Endothelial cell of umbilical vein (primary cell): ENCODE measurements at regions not wholly inside any gene's neighbourhood (a gene's known extent, or its start where the extent isn't known, plus 50 kb on each side); places are given as distances from the start of the nearest gene placed in this dataset.

Experiments
- BruUV-seq: library from RNA; stranded (reverse); fragments of 400-500 nt; replicated peaks from 2 replicates; lab custom pipeline; 2021; lab: Mats Ljungman, UMichigan
- CTCF ChIA-PET: fragments of 300-600, 350-600 bp; sonication (Branson Sonifier 250); formaldehyde crosslinking; loops from one replicate; lab custom pipeline; 2021; ENCODE audit warnings: antibody characterized with exemption, inconsistent platforms; lab: Charles Lee
- POLR2A ChIA-PET: fragments of 300-600, 350-600 bp; sonication (Branson Sonifier 250); formaldehyde crosslinking; loops from one replicate; lab custom pipeline; 2021; ENCODE audit warnings: antibody characterized with exemption, inconsistent platforms; lab: Charles Lee
- DNase-seq: peaks from one replicate; pipeline ENCODE4 v3.0.0-alpha.2; 2011; ENCODE audit warnings: low read depth, low spot score
- FAIRE-seq: peaks from 2 replicates; lab custom pipeline; 2011; peaks lifted over from hg19 to GRCh38; lab: Jason Lieb, UNC
- H2AFZ ChIP-seq: 2 replicates; pipeline ENCODE4 v1.6.0; 2012; ENCODE audit warnings: low read depth, low read length, control low read depth, inconsistent platforms
- H3K27ac ChIP-seq: 2 replicates; pipeline ENCODE4 v1.5.1; 2011; ENCODE audit warnings: low read depth, mild to moderate bottlenecking, control low read depth, low read length, moderate library complexity; ENCODE audit not compliant: insufficient read depth
- H3K27me3 ChIP-seq, 2 experiments: 2 replicates each; pipeline versions ENCODE4 v1.6.0 to v1.6.1; 2011; ENCODE audit warnings: low read length in 2 of 2, mixed read lengths in 1 of 2; ENCODE audit not compliant: control insufficient read depth in 2 of 2, insufficient read depth in 2 of 2
- H3K36me3 ChIP-seq, 2 experiments: 2 replicates in 1 of 2; 3 replicates in 1 of 2; pipeline ENCODE4 v1.5.1; 2011; ENCODE audit warnings: low read length in 2 of 2, mild to moderate bottlenecking in 1 of 2, moderate library complexity in 1 of 2; ENCODE audit not compliant: control insufficient read depth in 2 of 2, insufficient read depth in 2 of 2; ENCODE audit errors: extremely low read depth in 1 of 2
- H3K4me1 ChIP-seq: 3 replicates; pipeline ENCODE4 v1.5.1; 2011; ENCODE audit warnings: mild to moderate bottlenecking, low read length; ENCODE audit not compliant: control insufficient read depth, insufficient read depth; ENCODE audit errors: extremely low read depth
- H3K4me2 ChIP-seq: 2 replicates; pipeline ENCODE4 v1.6.1; 2011; ENCODE audit warnings: low read length, control low read depth, mixed read lengths; ENCODE audit not compliant: insufficient read depth
- H3K4me3 ChIP-seq, 3 experiments: fragments of 200-600 bp in 1 of 3; sonication (generic), shearing (Covaris generic) in 1 of 3; replicated peaks in 1 of 3; 2 replicates each; pipeline ENCODE4 v1.5.1; 2011 to 2016; ENCODE audit warnings: control low read depth in 3 of 3, low read length in 3 of 3, mild to moderate bottlenecking in 2 of 3, inconsistent platforms in 1 of 3, low read depth in 1 of 3, moderate library complexity in 1 of 3; ENCODE audit not compliant: insufficient read depth in 1 of 3
- H3K79me2 ChIP-seq: 2 replicates; pipeline ENCODE4 v1.6.0; 2012; ENCODE audit warnings: low read length, inconsistent platforms; ENCODE audit not compliant: control insufficient read depth, insufficient read depth
- H3K9ac ChIP-seq: replicated peaks from 2 replicates; pipeline ENCODE3; 2011; ENCODE audit warnings: low read length, control low read depth; ENCODE audit not compliant: insufficient read depth; ENCODE audit errors: extremely low read depth
- H3K9me1 ChIP-seq: replicated peaks from 3 replicates; pipeline ENCODE4 v1.6.0; 2011; ENCODE audit warnings: mild to moderate bottlenecking, low read length; ENCODE audit not compliant: control insufficient read depth, insufficient read depth; ENCODE audit errors: extremely low read depth
- H3K9me3 ChIP-seq: replicated peaks from 2 replicates; pipeline ENCODE4 v1.5.1; 2012; ENCODE audit warnings: low read length, inconsistent platforms; ENCODE audit not compliant: control insufficient read depth, insufficient read depth
- H4K20me1 ChIP-seq: replicated peaks from 2 replicates; pipeline ENCODE3; 2011; ENCODE audit warnings: mild to moderate bottlenecking, low read length; ENCODE audit not compliant: control insufficient read depth, insufficient read depth; ENCODE audit errors: extremely low read depth
- CTCF ChIP-seq, 2 donors: IDR thresholded peaks; 1 replicate in 1 of 2; 2 replicates in 1 of 2; pipeline ENCODE4 v1.5.1; 2011; ENCODE audit warnings: low read length in 2 of 2, mild to moderate bottlenecking in 2 of 2, moderate library complexity in 2 of 2, control low read depth in 1 of 2, inconsistent platforms in 1 of 2, low read depth in 1 of 2; ENCODE audit not compliant: insufficient read depth in 1 of 2; ENCODE audit errors: extremely low read depth in 1 of 2
- EZH2 ChIP-seq: IDR thresholded peaks from 2 replicates; pipeline ENCODE4 v1.6.1; 2012; ENCODE audit warnings: borderline replicate concordance, low read depth, mild to moderate bottlenecking, moderate library complexity, low read length, inconsistent platforms; ENCODE audit not compliant: severe bottlenecking
- FOS ChIP-seq: IDR thresholded peaks from 2 replicates; pipeline ENCODE4 v1.6.1; 2011; ENCODE audit warnings: mild to moderate bottlenecking, low read length, moderate library complexity, borderline replicate concordance; ENCODE audit not compliant: insufficient read depth
- GATA2 ChIP-seq: IDR thresholded peaks from 2 replicates; pipeline ENCODE4 v1.7.0; 2011; ENCODE audit warnings: low read depth, mild to moderate bottlenecking, moderate library complexity, mixed read lengths, low read length; ENCODE audit not compliant: insufficient read length, insufficient read depth
- JUN ChIP-seq: IDR thresholded peaks from 2 replicates; pipeline ENCODE4 v1.6.1; 2011; ENCODE audit warnings: borderline replicate concordance, low read depth; ENCODE audit not compliant: insufficient read length, insufficient read depth
- MAX ChIP-seq: IDR thresholded peaks from 2 replicates; pipeline ENCODE4 v1.6.1; 2011; ENCODE audit not compliant: insufficient read depth, insufficient read length
- MYC ChIP-seq: IDR thresholded peaks from one replicate; pipeline ENCODE4 v1.6.1; 2011; ENCODE audit warnings: mild to moderate bottlenecking, low read depth, low read length
- POLR2A ChIP-seq: IDR thresholded peaks from 2 replicates; pipeline ENCODE4 v1.6.1; 2012; ENCODE audit warnings: low read depth, mild to moderate bottlenecking, control low read depth, low read length
- POLR2AphosphoS5 ChIP-seq: IDR thresholded peaks from 2 replicates; pipeline ENCODE4 v1.6.1; 2012; ENCODE audit warnings: low read depth, mild to moderate bottlenecking, control low read depth, low read length, moderate library complexity; ENCODE audit not compliant: insufficient read depth
- dilution Hi-C: fragments of 300-500 bp; cut with MboI; formaldehyde crosslinking; loops from one replicate; pipeline ENCODE4 v1.15.0; 2019; ENCODE audit warnings: low sequenced_read_pairs; ENCODE audit not compliant: extremely low pct_ligation_motif_present
- intact Hi-C: fragments of 100-400 bp; cut with micrococcal nuclease; formaldehyde crosslinking; loops from one replicate; pipeline ENCODE4 v1.10.0; 2022

GRCh38 chrX:25742334-25742733, 395.8 kb upstream of the MAGEB18 start:
- DNase-seq: no peak
- H3K9me1 ChIP-seq: no peaks in the 10 kb centered on the region
- H3K9ac ChIP-seq: no peak overlapping the region
- H3K4me2 ChIP-seq: no peak overlapping the region
- no peaks in the 10 kb centered on the region for H3K36me3 ChIP-seq
- dilution Hi-C loops (no loop called here), intact Hi-C loops (no loop called here)
- H3K4me1 ChIP-seq: no peaks in the 10 kb centered on the region
- no peak overlapping the region for H2AFZ ChIP-seq
- no peaks in the 10 kb centered on the region for H4K20me1 ChIP-seq
- BruUV-seq: no TSS peak
- no peak overlapping the region for H3K27ac ChIP-seq
- H3K4me3 ChIP-seq: no peak overlapping the region
- no peak for TF ChIP-seq POLR2A
- no peak for TF ChIP-seq JUN
- no peak for TF ChIP-seq MAX
- TF ChIP-seq POLR2AphosphoS5: no peak
- ChIA-PET CTCF (no interaction called here), POLR2A (no interaction called here)
- no peak for FAIRE-seq
- H3K79me2 ChIP-seq: no peaks in the 10 kb centered on the region
- no peaks in the 10 kb centered on the region for H3K27me3 ChIP-seq
- H3K9me3 ChIP-seq: no peaks in the 10 kb centered on the region

GRCh38 chrX:25754399-25754798, 383.7 kb upstream of the MAGEB18 start:
- no TSS peak for BruUV-seq
- Histone ChIP-seq H3K27me3 (no peaks in the 10 kb centered on the region), H2AFZ (no peak overlapping the region), H3K9me1 (no peaks in the 10 kb centered on the region), H3K9me3 (no peaks in the 10 kb centered on the region), H4K20me1 (no peaks in the 10 kb centered on the region), H3K4me2 (no peak overlapping the region), H3K4me1 (no peaks in the 10 kb centered on the region), H3K36me3 (no peaks in the 10 kb centered on the region), H3K9ac (no peak overlapping the region), H3K4me3 (no peak overlapping the region), H3K79me2 (no peaks in the 10 kb centered on the region), H3K27ac (no peak overlapping the region)
- no peak for TF ChIP-seq GATA2
- no peak for TF ChIP-seq CTCF (IDR thresholded peaks at IDR 0.05; ENCODE audit: extremely low read depth in 1 of 2, insufficient read depth in 1 of 2, low read depth in 1 of 2, low read length in 2 of 2)
- no peak for TF ChIP-seq POLR2A
- TF ChIP-seq POLR2AphosphoS5: no peak
- TF ChIP-seq EZH2: no peak
- no peak for TF ChIP-seq MAX
- no peak for TF ChIP-seq JUN
- no peak for TF ChIP-seq FOS
- no peak for TF ChIP-seq MYC
- intact Hi-C loops (no loop called here), dilution Hi-C loops (no loop called here)
- FAIRE-seq: no peak
- POLR2A ChIA-PET: no interaction called here
- DNase-seq: no peak
- CTCF ChIA-PET: no interaction called here
